ENCODE measurements at regions not wholly inside any gene's neighbourhood (a gene's known extent, or its start where the extent isn't known, plus 50 kb on each side); places are given as distances from the start of the nearest gene placed in this dataset.

- no peak for DNase-seq
Observed at GRCh38 chr5:159385536-159385935, 55.2 kb upstream of the IL12B start.

- no peak for DNase-seq
Observed at GRCh38 chr5:159386028-159386711, 55.9 kb upstream of the IL12B start.

GRCh38 chr5:159392871-159393270, 62.6 kb upstream of the IL12B start:
- no peak for DNase-seq

GRCh38 chr5:159393854-159394274, 63.6 kb upstream of the IL12B start:
- no peak for DNase-seq

- no peak for DNase-seq
Observed at GRCh38 chr5:159395202-159395601, 64.9 kb upstream of the IL12B start.

- no peak for DNase-seq
Observed at GRCh38 chr5:159398936-159399335, 68.6 kb upstream of the IL12B start.

GRCh38 chr5:159400476-159400875, 70.2 kb upstream of the IL12B start:
- DNase-seq: no peak

GRCh38 chr5:159402311-159402710, 72.0 kb upstream of the IL12B start:
- DNase-seq: no peak

GRCh38 chr5:159402856-159403255, 72.6 kb upstream of the IL12B start:
- DNase-seq: no peak

GRCh38 chr5:159403906-159404681, 73.8 kb upstream of the IL12B start:
- no peak for DNase-seq

- no peak for DNase-seq
Observed at GRCh38 chr5:159405611-159406031, 75.3 kb upstream of the IL12B start.

GRCh38 chr5:159406571-159406970, 76.3 kb upstream of the IL12B start:
- DNase-seq: no peak

- no peak for DNase-seq
Observed at GRCh38 chr5:159409801-159410200, 79.5 kb upstream of the IL12B start.

- no peak for DNase-seq
Observed at GRCh38 chr5:159410480-159410879, 80.2 kb upstream of the IL12B start.

GRCh38 chr5:159411115-159411514, 80.8 kb upstream of the IL12B start:
- DNase-seq: no peak

GRCh38 chr5:159412284-159413046, 82.2 kb upstream of the IL12B start:
- DNase-seq: no peak

GRCh38 chr5:159414021-159414420, 83.7 kb upstream of the IL12B start:
- DNase-seq: no peak

GRCh38 chr5:159415301-159415937, 85.1 kb upstream of the IL12B start:
- DNase-seq: no peak

GRCh38 chr5:159416438-159416837, 86.2 kb upstream of the IL12B start:
- no peak for DNase-seq

GRCh38 chr5:159417170-159417569, 86.9 kb upstream of the IL12B start:
- no peak for DNase-seq

GRCh38 chr5:159419576-159419975, 89.3 kb upstream of the IL12B start:
- DNase-seq: no peak

GRCh38 chr5:159420940-159421339, 90.7 kb upstream of the IL12B start:
- DNase-seq: no peak

- DNase-seq: no peak
Observed at GRCh38 chr5:159422361-159422760, 92.1 kb upstream of the IL12B start.
